Neural progenitor cell (in vitro differentiated cells): ENCODE measurements at regions not wholly inside any gene's neighbourhood (a gene's known extent, or its start where the extent isn't known, plus 50 kb on each side); places are given as distances from the start of the nearest gene placed in this dataset.
"Not testable (repeated sequence)": the region's sequence is repeated elsewhere in the genome, so short reads cannot be mapped to it uniquely, and the experiment has no call there.

Source experiments
- DNase-seq: peaks from one replicate; pipeline ENCODE4 v3.0.0-alpha.2; 2016; ENCODE audit warnings: low spot score
- H2AFZ ChIP-seq: fragments of 200-600 bp; sonication (generic); replicated peaks from 2 replicates; pipeline ENCODE4 v1.6.1; 2016; ENCODE audit warnings: antibody characterized with exemption
- H3F3A ChIP-seq: fragments of 200-600 bp; sonication (generic); 2 replicates; pipeline ENCODE4 v1.6.1; 2016; ENCODE audit warnings: antibody characterized with exemption, low read depth
- H3K27ac ChIP-seq: fragments of 200-600 bp; sonication (generic); 2 replicates; pipeline ENCODE4 v1.5.1; 2016; ENCODE audit warnings: mild to moderate bottlenecking
- H3K27me3 ChIP-seq: fragments of 200-600 bp; sonication (generic); 2 replicates; pipeline ENCODE4 v1.6.1; 2016; ENCODE audit warnings: mild to moderate bottlenecking, moderate library complexity
- H3K36me3 ChIP-seq: fragments of 200-600 bp; sonication (generic); 2 replicates; pipeline ENCODE4 v1.5.1; 2016
- H3K4me1 ChIP-seq: fragments of 200-600 bp; sonication (generic); 2 replicates; pipeline ENCODE4 v1.6.1; 2016; ENCODE audit warnings: mixed run types
- H3K4me2 ChIP-seq: fragments of 200-600 bp; sonication (generic); 2 replicates; pipeline ENCODE4 v1.6.1; 2016
- H3K4me3 ChIP-seq: fragments of 200-600 bp; sonication (generic); 2 replicates; pipeline ENCODE4 v1.5.1; 2016
- H3K79me2 ChIP-seq: fragments of 200-600 bp; sonication (generic); 2 replicates; pipeline ENCODE4 v1.6.1; 2016; ENCODE audit warnings: low read depth
- H3K9ac ChIP-seq: fragments of 200-600 bp; sonication (generic); 2 replicates; pipeline ENCODE4 v1.6.1; 2016
- H3K9me3 ChIP-seq: fragments of 200-600 bp; sonication (generic); 2 replicates; pipeline ENCODE4 v1.5.1; 2016; ENCODE audit warnings: low read depth
- H4K20me1 ChIP-seq: fragments of 200-600 bp; sonication (generic); 2 replicates; pipeline ENCODE4 v1.6.1; 2016; ENCODE audit warnings: low read depth
- H3K27ac Mint-ChIP-seq: 3 replicates; pipeline ENCODE4 v1.8.0; 2021; ENCODE audit warnings: mixed read lengths
- H3K27me3 Mint-ChIP-seq: 2 replicates; pipeline ENCODE4 v1.8.0; 2022; ENCODE audit warnings: low read depth, mild to moderate bottlenecking, inconsistent platforms, moderate library complexity, mixed read lengths; ENCODE audit not compliant: insufficient read depth
- H3K36me3 Mint-ChIP-seq: 3 replicates; pipeline ENCODE4 v1.8.0; 2021; ENCODE audit warnings: mixed read lengths
- H3K4me1 Mint-ChIP-seq: 3 replicates; pipeline ENCODE4 v1.8.0; 2021; ENCODE audit warnings: mixed read lengths
- H3K4me3 Mint-ChIP-seq: 3 replicates; pipeline ENCODE4 v1.8.0; 2021; ENCODE audit warnings: mild to moderate bottlenecking, moderate library complexity, mixed read lengths
- H3K9me3 Mint-ChIP-seq: 3 replicates; pipeline ENCODE4 v1.8.0; 2020; ENCODE audit warnings: mixed read lengths
- CTCF ChIP-seq: fragments of 200-600 bp; sonication (generic); IDR thresholded peaks from 2 replicates; pipeline ENCODE4 v1.5.1; 2017; ENCODE audit warnings: antibody characterized with exemption, mild to moderate bottlenecking
- EZH2 ChIP-seq: fragments of 200-600 bp; sonication (generic); IDR thresholded peaks from 2 replicates; pipeline ENCODE4 v1.6.1; 2017; ENCODE audit warnings: antibody characterized with exemption, mild to moderate bottlenecking, moderate library complexity
- EZH2phosphoT487 ChIP-seq: fragments of 200-600 bp; sonication (generic); IDR thresholded peaks from 2 replicates; pipeline ENCODE4 v1.6.1; 2017; ENCODE audit warnings: antibody characterized with exemption

DNA sequence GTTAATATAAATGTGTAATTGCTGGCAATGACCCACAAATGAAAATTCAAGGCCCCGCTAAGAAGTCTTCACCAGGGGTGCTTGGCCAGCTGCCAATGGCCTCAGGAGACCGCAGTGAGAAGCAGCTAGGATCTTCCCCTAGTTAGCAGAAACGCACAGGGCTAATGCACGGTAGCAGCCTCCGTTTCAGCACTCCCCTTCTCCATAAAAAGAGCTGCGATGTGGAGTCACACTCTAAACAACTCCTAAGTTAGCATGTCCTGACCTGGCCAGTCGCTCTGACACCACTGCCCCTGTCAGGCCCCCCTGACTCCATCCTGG, 139.0 kb downstream of the SEPTIN14 start:
- Histone ChIP-seq H4K20me1 (no peaks in the 10 kb centered on the region), H3F3A (no peaks in the 10 kb centered on the region), H2AFZ (no peak overlapping the region), H3K79me2 (no peaks in the 10 kb centered on the region), H3K9me3 (no peaks in the 10 kb centered on the region), H3K9ac (no peak overlapping the region), H3K4me3 (no peak overlapping the region), H3K27ac (no peak overlapping the region), H3K27me3 (no peaks in the 10 kb centered on the region), H3K36me3 (no peaks in the 10 kb centered on the region), H3K4me1 (no peaks in the 10 kb centered on the region), H3K4me2 (no peak overlapping the region)
- no peaks in the 10 kb centered on the region for H3K4me1 Mint-ChIP-seq
- no peak overlapping the region for H3K4me3 Mint-ChIP-seq
- H3K36me3 Mint-ChIP-seq: no peaks in the 10 kb centered on the region
- peaks cover 7% of the 10 kb centered on the region for H3K27me3 Mint-ChIP-seq
- H3K9me3 Mint-ChIP-seq: no peaks in the 10 kb centered on the region
- no peak for TF ChIP-seq CTCF
- TF ChIP-seq EZH2: no peak
- no peak for TF ChIP-seq EZH2phosphoT487
- no peak overlapping the region for H3K27ac Mint-ChIP-seq
- DNase-seq: no peak

DNA sequence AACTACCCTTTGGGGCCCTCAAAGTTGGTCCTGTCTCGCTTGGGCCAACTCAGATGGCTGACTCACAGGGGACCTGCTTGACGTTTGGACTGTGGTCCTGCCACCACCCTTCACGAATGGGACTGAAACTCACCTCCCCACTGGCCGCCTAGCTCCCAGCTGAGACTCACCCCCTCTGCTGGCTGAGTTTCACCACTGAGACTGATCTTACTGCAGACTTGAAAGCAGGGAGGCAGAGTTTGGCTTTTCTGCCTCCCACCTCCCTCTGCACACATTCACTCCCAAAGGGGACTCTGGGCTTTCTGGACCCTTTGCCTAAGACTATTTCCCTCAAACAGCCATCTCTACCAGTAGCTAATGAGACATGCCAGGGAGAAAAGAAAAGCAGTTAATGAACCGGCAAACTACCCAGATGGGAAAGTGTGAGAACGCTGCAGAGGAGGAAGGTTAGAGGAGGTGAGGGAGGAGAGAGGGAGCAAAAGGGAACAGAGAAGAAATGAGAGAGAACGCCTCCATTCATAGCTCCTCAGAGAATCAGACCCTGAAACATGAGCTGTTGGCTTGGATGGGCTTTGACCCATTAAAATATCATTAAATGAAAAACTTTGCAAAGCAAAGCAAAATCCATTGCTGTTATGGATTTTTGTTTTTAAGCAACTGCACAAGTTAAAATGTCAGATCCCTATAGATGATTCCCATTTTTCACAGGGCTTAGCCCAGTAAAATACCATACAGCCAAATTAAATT, 139.5 kb downstream of the SEPTIN14 start:
- not testable (repeated sequence) for H3K9me3 Mint-ChIP-seq, H2AFZ ChIP-seq

DNA sequence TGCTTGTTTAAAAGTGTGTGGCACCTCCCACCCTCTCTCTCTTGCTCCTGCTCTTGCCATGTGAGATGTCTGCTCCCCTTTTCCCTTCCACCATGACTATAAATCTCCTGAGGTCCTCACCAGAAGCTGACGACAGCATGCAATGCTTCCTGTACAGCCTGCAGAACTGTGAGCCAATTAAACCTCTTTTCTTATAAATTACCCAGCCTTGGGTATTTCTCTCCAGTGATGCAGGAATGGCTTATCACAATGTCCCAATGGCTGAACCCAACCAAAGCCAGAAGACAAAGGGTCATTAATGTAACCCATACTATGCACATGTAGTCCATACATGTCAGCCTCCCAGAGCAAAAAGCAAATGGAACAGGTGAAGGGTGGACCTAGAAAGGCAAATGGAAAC, 141.5 kb downstream of the SEPTIN14 start:
- H2AFZ ChIP-seq, H3K9ac ChIP-seq, H3K27me3 Mint-ChIP-seq, DNase-seq, H3K36me3 Mint-ChIP-seq, H3K4me1 Mint-ChIP-seq, H3K9me3 ChIP-seq, H3K27ac Mint-ChIP-seq, H3K4me3 ChIP-seq, H3K4me1 ChIP-seq, H3K36me3 ChIP-seq, H3K27me3 ChIP-seq, H3K9me3 Mint-ChIP-seq, H4K20me1 ChIP-seq, H3K27ac ChIP-seq, H3F3A ChIP-seq, H3K4me3 Mint-ChIP-seq, H3K79me2 ChIP-seq, H3K4me2 ChIP-seq: not testable (repeated sequence)

More for the DNA sequence above, 139.5 kb downstream of the SEPTIN14 start:
- not testable (repeated sequence) for H3K9me3 ChIP-seq, H3F3A ChIP-seq, H3K27me3 Mint-ChIP-seq, H3K4me1 Mint-ChIP-seq, H4K20me1 ChIP-seq, H3K4me3 Mint-ChIP-seq, H3K27ac Mint-ChIP-seq, DNase-seq, H3K79me2 ChIP-seq, H3K9ac ChIP-seq, H3K4me1 ChIP-seq, H3K4me2 ChIP-seq, H3K4me3 ChIP-seq, H3K27ac ChIP-seq, H3K36me3 ChIP-seq, H3K36me3 Mint-ChIP-seq, H3K27me3 ChIP-seq
- peak; percentile 25 for TF ChIP-seq CTCF

DNA sequence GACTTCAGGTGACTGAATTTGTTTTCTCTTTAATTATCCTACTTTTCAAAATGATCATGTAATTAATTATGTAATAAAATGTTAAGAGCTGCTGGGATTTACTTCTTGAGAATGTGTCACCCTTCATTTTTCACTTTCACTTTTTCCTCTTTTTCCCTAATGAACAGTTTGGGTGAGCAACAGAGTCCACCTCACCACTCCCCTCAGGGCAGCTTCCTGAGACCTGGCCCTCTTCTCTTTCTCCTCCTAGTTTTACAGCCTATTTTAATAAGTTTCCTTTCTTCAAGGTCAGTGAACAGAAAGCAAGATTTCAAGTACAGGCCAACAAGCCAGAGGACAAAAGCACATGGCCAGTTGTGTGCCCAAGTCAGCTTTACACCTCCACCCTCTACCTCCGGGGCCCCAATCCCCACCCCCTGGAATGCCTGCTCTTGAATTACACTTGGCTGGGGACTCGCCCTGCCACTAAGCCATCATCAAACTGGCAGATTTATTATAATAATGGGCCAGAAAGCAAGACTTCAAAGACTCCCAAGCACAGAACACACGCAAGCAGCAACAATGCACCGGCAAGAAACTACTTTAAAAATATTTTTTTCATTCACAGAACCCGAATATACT, 143.1 kb upstream of the VOPP1 start:
- not testable (repeated sequence) for H3K4me1 ChIP-seq, H3F3A ChIP-seq, H3K27ac Mint-ChIP-seq, H3K4me3 ChIP-seq, H3K36me3 ChIP-seq, H3K36me3 Mint-ChIP-seq, H3K27me3 Mint-ChIP-seq, H3K4me2 ChIP-seq, H3K9me3 ChIP-seq, H3K9ac ChIP-seq, DNase-seq, H4K20me1 ChIP-seq, H3K4me3 Mint-ChIP-seq, H3K27ac ChIP-seq, H3K79me2 ChIP-seq, H2AFZ ChIP-seq, H3K4me1 Mint-ChIP-seq, H3K27me3 ChIP-seq, H3K9me3 Mint-ChIP-seq

GRCh38 chr7:55714370-55714769, 142.1 kb upstream of the VOPP1 start:
- H3K27me3 ChIP-seq, H3K27ac Mint-ChIP-seq, H3K79me2 ChIP-seq, H3K4me1 ChIP-seq, H3K9me3 ChIP-seq, H3K4me2 ChIP-seq, H3F3A ChIP-seq, H3K9ac ChIP-seq, H3K9me3 Mint-ChIP-seq, H3K36me3 ChIP-seq, H3K36me3 Mint-ChIP-seq, H2AFZ ChIP-seq, H4K20me1 ChIP-seq, H3K4me3 Mint-ChIP-seq, H3K4me3 ChIP-seq, DNase-seq, H3K27me3 Mint-ChIP-seq, H3K27ac ChIP-seq, H3K4me1 Mint-ChIP-seq: not testable (repeated sequence)

- not testable (repeated sequence) for DNase-seq
Observed at GRCh38 chr7:55710312-55710711, 138.0 kb upstream of the VOPP1 start.

More at GRCh38 chr7:55710312-55710711, 138.0 kb upstream of the VOPP1 start:
- not testable (repeated sequence) for H3K27me3 ChIP-seq, H2AFZ ChIP-seq, H3K27me3 Mint-ChIP-seq, H3F3A ChIP-seq, H3K4me3 Mint-ChIP-seq, H3K9me3 ChIP-seq, H3K4me1 Mint-ChIP-seq, H3K4me2 ChIP-seq, H4K20me1 ChIP-seq, H3K9me3 Mint-ChIP-seq, H3K27ac Mint-ChIP-seq, H3K4me3 ChIP-seq, H3K4me1 ChIP-seq, H3K36me3 ChIP-seq, H3K79me2 ChIP-seq, H3K27ac ChIP-seq, H3K9ac ChIP-seq, H3K36me3 Mint-ChIP-seq
